Adrenal gland (tissue), 9 donors: ENCODE measurements at regions not wholly inside any gene's neighbourhood (a gene's known extent, or its start where the extent isn't known, plus 50 kb on each side); places are given as distances from the start of the nearest gene placed in this dataset.

ENCODE experiments used
- DNase-seq, 7 donors: peaks; one replicate each; pipeline ENCODE4 v3.0.0-alpha.2; 2019 to 2020
- H3K27ac ChIP-seq, 5 donors: fragments of 200-600 bp; sonication (generic) in 4 of 5; 1 replicate in 3 of 5; 2 replicates in 2 of 5; pipeline versions ENCODE4 v1.5.1 to v1.8.0; 2016 to 2020; ENCODE audit warnings: mild to moderate bottlenecking in 1 of 5
- H3K27me3 ChIP-seq: fragments of 200-600 bp; 2 replicates; pipeline ENCODE4 v1.8.0; 2021
- H3K36me3 ChIP-seq, 2 donors: fragments of 200-600 bp; replicated peaks in 1 of 2; 1 replicate in 1 of 2; 2 replicates in 1 of 2; pipeline versions ENCODE4 v1.5.1 to v1.8.0; 2018 to 2022
- H3K4me1 ChIP-seq, 2 donors: fragments of 200-600 bp; replicated peaks in 1 of 2; 1 replicate in 1 of 2; 2 replicates in 1 of 2; pipeline versions ENCODE4 v1.5.1 to v1.8.0; 2018 to 2021
- H3K4me3 ChIP-seq, 4 donors: fragments of 200-600 bp; sonication (generic) in 3 of 4; one replicate each; pipeline ENCODE4 v1.5.1; 2016 to 2018
- H3K9me3 ChIP-seq, 3 donors: fragments of 200-600 bp; sonication (generic) in 1 of 3; replicated peaks in 1 of 3; 1 replicate in 2 of 3; 2 replicates in 1 of 3; pipeline versions ENCODE4 v1.5.1 to v1.8.0; 2016 to 2021
- CTCF ChIP-seq, 6 experiments: fragments of 450-650 bp in 4 of 6; fragments of 200-600 bp in 2 of 6; sonication (generic) in 1 of 6; IDR thresholded peaks; 1 replicate in 5 of 6; 2 replicates in 1 of 6; pipeline versions ENCODE4 v1.5.1 to v1.8.0; 2016 to 2021; ENCODE audit warnings: antibody characterized with exemption in 6 of 6, mild to moderate bottlenecking in 2 of 6, moderate library complexity in 1 of 6
- POLR2A ChIP-seq, 2 donors: fragments of 450-650 bp; IDR thresholded peaks; one replicate each; pipeline ENCODE4 v1.6.1; 2017; ENCODE audit warnings: antibody characterized with exemption in 2 of 2, mild to moderate bottlenecking in 2 of 2, moderate library complexity in 1 of 2
- WGBS, 4 donors: extraction: QIAGEN DNeasy Blood & Tissue Kit in 2 of 4; methylation state at CpG; one replicate each; pipeline versions ENCODE4 v1.1.5 to v1.1.7; 2013 to 2017; 5-methylcytosine and 5-hydroxymethylcytosine counted together
- intact Hi-C, 2 donors: fragments of 100-400 bp; cut with DNase I; formaldehyde crosslinking; loops; one replicate each; pipeline versions ENCODE4 v1.14.1 to v1.15.0; 2022 to 2023
- donor health status: healthy with polysubstance abuse.
- donor health status: Bipolar disorder and iron deficiency.
- donor health status: DM: yes; HTN: yes; CAD: no.
- donor health status: DM: no; HTN: no; CAD: no.
- donor health status: DM: no; HTN: no; CAD: no.

- H3K4me1 ChIP-seq, result no peaks in the 10 kb centered on the region
- DNase-seq, result no peak
- H3K4me3 ChIP-seq, result no peak overlapping the region
- 87 to 88% (median 87%) methylated on average over 16 of the region's 16 CpGs for WGBS, 4 donors
- TF ChIP-seq CTCF (IDR thresholded peaks at IDR 0.05), result no peak
- TF ChIP-seq POLR2A (IDR thresholded peaks at IDR 0.05), result no peak
- no peaks in the 10 kb centered on the region for H3K9me3 ChIP-seq
- H3K36me3 ChIP-seq, result no peaks in the 10 kb centered on the region
- no peak overlapping the region for H3K27ac ChIP-seq
- intact Hi-C loops, result no loop called here
- H3K27me3 ChIP-seq, result no peaks in the 10 kb centered on the region
Observed at GRCh38 chr5:2917093-2917492, 165.6 kb upstream of the IRX2 start.

- 75 to 88% (median 79%) methylated on average over 4 of the region's 4 CpGs for WGBS, 4 donors
- H3K9me3 ChIP-seq, result no peaks in the 10 kb centered on the region
- no peak for DNase-seq
- no peak for TF ChIP-seq CTCF (IDR thresholded peaks at IDR 0.05)
- no peak for TF ChIP-seq POLR2A (IDR thresholded peaks at IDR 0.05)
- no peaks in the 10 kb centered on the region for H3K36me3 ChIP-seq
- H3K4me3 ChIP-seq, result no peak overlapping the region
- no peaks in the 10 kb centered on the region for H3K27me3 ChIP-seq
- H3K4me1 ChIP-seq, result no peaks in the 10 kb centered on the region
- H3K27ac ChIP-seq, result no peak overlapping the region
- intact Hi-C loops, result no loop called here
Observed at GRCh38 chr5:2916076-2916682, 164.7 kb upstream of the IRX2 start.

DNA sequence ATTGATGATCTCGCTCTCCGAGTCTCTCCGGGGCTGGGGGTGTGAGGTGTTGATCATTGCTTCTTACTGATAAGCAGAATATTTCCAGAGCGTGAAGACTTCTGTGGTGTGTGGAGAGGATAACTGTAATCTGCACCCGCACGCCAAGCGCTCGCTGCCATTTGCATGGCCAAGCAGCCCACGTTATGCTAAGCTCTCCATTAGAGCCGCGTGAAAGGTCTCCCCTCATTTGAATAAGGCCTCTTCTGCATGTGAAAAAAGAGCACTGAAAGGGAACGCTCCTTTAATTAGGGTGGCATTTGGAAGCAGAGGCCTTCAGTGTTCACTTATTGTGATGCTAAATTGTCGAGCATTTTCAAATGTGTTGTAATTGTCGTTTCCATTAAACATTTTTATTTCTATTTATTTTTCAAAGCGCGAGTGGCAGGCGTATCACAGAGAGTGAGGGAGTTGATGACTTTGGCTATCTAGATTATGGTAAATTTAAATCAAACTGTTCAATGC lies 163.6 kb upstream of the IRX2 start:
- intact Hi-C loops, result no loop called here
- no peaks in the 10 kb centered on the region for H3K4me1 ChIP-seq
- H3K27ac ChIP-seq, result no peak overlapping the region
- DNase-seq, result peak in 1 of 7 donors; percentile 11
- no peak overlapping the region for H3K4me3 ChIP-seq
- WGBS, 4 donors, result 20 to 27% (median 23%) methylated on average over 17 of the region's 17 CpGs
- H3K36me3 ChIP-seq, result no peaks in the 10 kb centered on the region
- no peaks in the 10 kb centered on the region for H3K27me3 ChIP-seq
- TF ChIP-seq POLR2A (IDR thresholded peaks at IDR 0.05), result no peak
- TF ChIP-seq CTCF (IDR thresholded peaks at IDR 0.05), result no peak
- H3K9me3 ChIP-seq, result no peaks in the 10 kb centered on the region

DNA sequence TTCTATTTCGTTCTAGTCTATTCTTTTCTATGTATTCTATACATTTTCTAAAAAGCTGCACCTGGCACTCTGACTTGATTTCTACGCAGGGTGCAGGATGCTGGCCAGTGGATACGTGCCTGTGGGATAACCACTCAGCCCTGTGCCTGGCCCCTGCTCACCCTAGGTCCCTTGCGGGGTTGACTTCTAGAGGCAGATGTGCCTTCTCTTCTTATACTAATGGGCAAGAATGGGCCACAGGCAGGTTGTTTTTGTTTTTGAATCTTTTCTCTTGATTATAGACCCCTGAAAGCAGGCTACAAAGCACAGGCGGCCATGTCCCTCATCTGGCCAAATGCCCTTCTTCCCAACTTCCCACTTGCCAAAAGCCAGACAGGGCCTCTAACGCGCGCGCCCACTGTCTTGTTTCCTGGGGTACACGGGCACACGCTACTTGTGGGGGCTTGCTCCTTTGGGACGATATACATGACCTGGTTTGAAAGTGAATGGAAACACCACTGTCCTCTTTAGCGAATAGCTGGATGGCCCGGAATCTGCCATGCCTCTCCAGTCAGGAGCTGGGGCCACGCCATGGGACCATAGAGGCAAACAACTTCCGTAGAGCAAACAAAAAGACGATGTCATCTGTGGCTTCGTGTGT lies 162.7 kb upstream of the IRX2 start:
- TF ChIP-seq CTCF (IDR thresholded peaks at IDR 0.05) (no peak), POLR2A (IDR thresholded peaks at IDR 0.05) (no peak)
- WGBS, 4 donors, result 77 to 88% (median 82%) methylated on average over 17 to 18 of the region's 18 CpGs
- intact Hi-C loops, result no loop called here
- no peak overlapping the region for H3K4me3 ChIP-seq
- H3K27ac ChIP-seq, result no peak overlapping the region
- no peaks in the 10 kb centered on the region for H3K9me3 ChIP-seq
- no peaks in the 10 kb centered on the region for H3K4me1 ChIP-seq
- DNase-seq, result peak in 1 of 7 donors; percentile 20
- no peaks in the 10 kb centered on the region for H3K27me3 ChIP-seq
- no peaks in the 10 kb centered on the region for H3K36me3 ChIP-seq
